Psoas muscle (tissue), 7 donors: ENCODE measurements at regions not wholly inside any gene's neighbourhood (a gene's known extent, or its start where the extent isn't known, plus 50 kb on each side); places are given as distances from the start of the nearest gene placed in this dataset.

Experiments
- ATAC-seq, 4 donors: fragments of 200-7000 bp; cut with Tn5 transposase; one replicate each; pipeline ENCODE4 v1.9.1; 2020; ENCODE audit warnings: moderate library complexity in 3 of 4, mild to moderate bottlenecking in 2 of 4
- DNase-seq, 2 donors: peaks; one replicate each; pipeline ENCODE4 v3.0.0-alpha.2; 2020
- H3K27ac ChIP-seq: fragments of 200-600 bp; one replicate; pipeline ENCODE4 v1.8.0; 2022
- H3K27me3 ChIP-seq, 3 donors: fragments of 200-600 bp in 1 of 3; one replicate each; pipeline versions ENCODE4 v1.6.1 to v1.8.0; 2013 to 2022; ENCODE audit warnings: low read length in 2 of 3, mild to moderate bottlenecking in 2 of 3, moderate library complexity in 1 of 3; ENCODE audit not compliant: insufficient read depth in 3 of 3
- H3K36me3 ChIP-seq, 2 donors: fragments of 200-600 bp in 1 of 2; one replicate each; pipeline versions ENCODE4 v1.6.1 to v1.8.0; 2013 to 2022; ENCODE audit warnings: low read depth in 1 of 2, mild to moderate bottlenecking in 1 of 2, moderate library complexity in 1 of 2; ENCODE audit not compliant: insufficient read depth in 1 of 2
- H3K4me1 ChIP-seq: fragments of 200-600 bp; one replicate; pipeline ENCODE4 v1.8.0; 2022
- H3K4me3 ChIP-seq: fragments of 200-600 bp; one replicate; pipeline ENCODE4 v1.8.0; 2022; ENCODE audit warnings: mild to moderate bottlenecking
- H3K9me3 ChIP-seq: fragments of 200-600 bp; one replicate; pipeline ENCODE4 v1.8.0; 2022
- WGBS, 3 donors: extraction: QIAGEN DNeasy Blood & Tissue Kit; methylation state at CpG; one replicate each; pipeline versions ENCODE4 v1.1.6 to v1.1.7; 2013; 5-methylcytosine and 5-hydroxymethylcytosine counted together
- intact Hi-C, 2 donors: fragments of 100-400 bp; cut with DNase I; formaldehyde crosslinking; loops; one replicate each; pipeline versions ENCODE4 v1.11.0 to v1.14.2; 2022
- TF ChIP-seq, protein P1 (sequence below): fragments of 200-600 bp; IDR thresholded peaks from one replicate; pipeline ENCODE4 v1.8.0; 2022; ENCODE audit warnings: antibody characterized with exemption
- donor health status: healthy with polysubstance abuse.
- donor health status: DM: no; HTN: no; CAD: no; lungs with moderate emphysema.
- donor health status: Bipolar disorder and iron deficiency.
- donor health status: healthy.
- donor health status: DM: yes; HTN: yes; CAD: no.
- donor health status: DM: no; HTN: no; CAD: no.
- donor health status: DM: yes; HTN: yes; CAD: no.

DNA sequence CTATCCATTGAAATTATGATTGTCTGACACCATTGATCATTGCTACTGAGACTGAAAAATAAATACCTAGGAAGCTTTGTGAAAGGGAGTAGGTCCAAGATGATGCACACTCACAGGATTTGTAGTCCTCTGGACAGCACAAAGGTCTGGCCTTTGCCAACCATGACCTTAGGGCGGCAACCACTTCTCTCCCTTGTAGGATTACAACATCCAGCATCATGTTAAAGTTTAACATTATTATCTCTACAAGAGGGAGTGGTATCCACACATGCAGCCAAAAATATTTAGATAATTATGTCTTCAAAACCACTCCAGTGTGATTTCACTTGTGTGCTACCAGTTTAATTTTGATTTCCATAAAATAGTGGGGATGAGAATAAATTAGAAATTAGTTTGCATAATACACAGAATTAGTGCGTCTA is 51.1 kb upstream of the NHSL1 start:
- peaks cover 6% of the 10 kb centered on the region for H3K4me1 ChIP-seq
- DNase-seq, result no peak
- no peak overlapping the region for H3K27ac ChIP-seq
- no peaks in the 10 kb centered on the region for H3K9me3 ChIP-seq
- ATAC-seq, result no peak
- TF ChIP-seq, protein P1, sequence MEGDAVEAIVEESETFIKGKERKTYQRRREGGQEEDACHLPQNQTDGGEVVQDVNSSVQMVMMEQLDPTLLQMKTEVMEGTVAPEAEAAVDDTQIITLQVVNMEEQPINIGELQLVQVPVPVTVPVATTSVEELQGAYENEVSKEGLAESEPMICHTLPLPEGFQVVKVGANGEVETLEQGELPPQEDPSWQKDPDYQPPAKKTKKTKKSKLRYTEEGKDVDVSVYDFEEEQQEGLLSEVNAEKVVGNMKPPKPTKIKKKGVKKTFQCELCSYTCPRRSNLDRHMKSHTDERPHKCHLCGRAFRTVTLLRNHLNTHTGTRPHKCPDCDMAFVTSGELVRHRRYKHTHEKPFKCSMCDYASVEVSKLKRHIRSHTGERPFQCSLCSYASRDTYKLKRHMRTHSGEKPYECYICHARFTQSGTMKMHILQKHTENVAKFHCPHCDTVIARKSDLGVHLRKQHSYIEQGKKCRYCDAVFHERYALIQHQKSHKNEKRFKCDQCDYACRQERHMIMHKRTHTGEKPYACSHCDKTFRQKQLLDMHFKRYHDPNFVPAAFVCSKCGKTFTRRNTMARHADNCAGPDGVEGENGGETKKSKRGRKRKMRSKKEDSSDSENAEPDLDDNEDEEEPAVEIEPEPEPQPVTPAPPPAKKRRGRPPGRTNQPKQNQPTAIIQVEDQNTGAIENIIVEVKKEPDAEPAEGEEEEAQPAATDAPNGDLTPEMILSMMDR, result no peak
- intact Hi-C loops, result no loop called here
- H3K27me3 ChIP-seq, result no peaks in the 10 kb centered on the region
- no peak overlapping the region for H3K4me3 ChIP-seq
- 51 to 75% (median 58%) methylated on average over 2 of the region's 2 CpGs for WGBS, 3 donors
- no peaks in the 10 kb centered on the region for H3K36me3 ChIP-seq

- no peaks in the 10 kb centered on the region for H3K27me3 ChIP-seq
- H3K4me3 ChIP-seq, result no peak overlapping the region
- DNase-seq (no peak), ATAC-seq (no peak)
- intact Hi-C loops, result no loop called here
- no peaks in the 10 kb centered on the region for H3K36me3 ChIP-seq
- peaks cover 9% of the 10 kb centered on the region for H3K4me1 ChIP-seq
- WGBS, 3 donors, result 80 to 86% (median 86%) methylated on average over 5 of the region's 5 CpGs
- H3K27ac ChIP-seq, result no peak overlapping the region
- TF ChIP-seq, protein P1, result no peak
- H3K9me3 ChIP-seq, result no peaks in the 10 kb centered on the region
Measured at GRCh38 chr6:138554146-138554545, 54.9 kb upstream of the NHSL1 start.

GRCh38 chr6:138555421-138555988 is 56.2 kb upstream of the NHSL1 start:
- no peak for ATAC-seq
- no peak for DNase-seq
- Histone ChIP-seq H3K4me3 (no peak overlapping the region), H3K36me3 (no peaks in the 10 kb centered on the region), H3K27ac (no peak overlapping the region), H3K27me3 (no peaks in the 10 kb centered on the region), H3K4me1 (peaks cover 9% of the 10 kb centered on the region), H3K9me3 (no peaks in the 10 kb centered on the region)
- 50 to 61% (median 54%) methylated on average over 5 of the region's 5 CpGs for WGBS, 3 donors
- TF ChIP-seq, protein P1, result no peak
- intact Hi-C loops, result no loop called here

DNA sequence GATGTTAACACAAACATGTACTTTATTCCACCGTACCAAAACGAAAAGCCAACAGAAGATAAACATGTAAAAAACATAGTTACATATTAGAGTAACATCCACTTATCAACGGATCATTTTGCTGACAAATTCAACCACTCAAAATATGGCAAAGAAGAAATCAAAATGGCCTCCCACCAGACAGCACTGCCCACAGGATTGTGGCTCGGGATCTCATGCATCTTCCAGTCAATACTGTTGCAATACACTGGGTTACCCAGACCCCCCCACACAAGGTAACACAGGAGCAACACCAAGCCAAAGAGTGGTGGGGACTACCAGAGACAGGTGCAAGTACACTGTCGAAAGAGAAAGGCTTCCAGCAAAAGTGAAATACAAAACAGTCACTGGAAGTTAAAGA is 57.9 kb upstream of the NHSL1 start:
- no peak for ATAC-seq
- intact Hi-C loops, result no loop called here
- TF ChIP-seq, protein P1, result no peak

DNA sequence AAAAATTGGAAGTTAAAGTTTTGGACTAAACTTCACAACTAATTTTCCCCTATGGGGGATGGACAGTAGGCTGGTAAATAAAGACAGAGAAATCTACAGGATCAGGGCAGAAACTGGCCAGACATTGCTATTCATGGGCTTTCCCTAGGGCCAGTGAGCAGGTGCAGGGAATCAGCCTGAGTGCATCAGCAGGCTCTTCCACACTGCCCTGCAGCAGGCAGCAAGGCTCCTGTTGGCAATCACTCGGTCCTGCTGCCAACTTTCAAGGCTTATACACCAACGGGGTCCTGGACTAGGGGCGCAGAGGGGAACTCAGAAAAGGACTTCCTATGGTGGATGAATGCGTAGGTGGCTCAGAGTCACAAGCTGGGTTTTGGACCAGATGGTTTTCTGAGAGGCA is 59.8 kb upstream of the NHSL1 start:
- Histone ChIP-seq H3K27ac (no peak overlapping the region), H3K9me3 (no peaks in the 10 kb centered on the region), H3K4me3 (no peak overlapping the region), H3K36me3 (no peaks in the 10 kb centered on the region), H3K27me3 (no peaks in the 10 kb centered on the region), H3K4me1 (peaks cover 9% of the 10 kb centered on the region)
- WGBS, 3 donors, result 58 to 72% (median 67%) methylated on average over 4 of the region's 4 CpGs
- TF ChIP-seq, protein P1, result no peak
- DNase-seq (no peak), ATAC-seq (no peak)
- intact Hi-C loops, result no loop called here

More for the DNA sequence above, 57.9 kb upstream of the NHSL1 start:
- WGBS, 3 donors, result 88 to 95% (median 90%) methylated on average over 5 of the region's 5 CpGs
- Histone ChIP-seq H3K9me3 (no peaks in the 10 kb centered on the region), H3K27ac (no peak overlapping the region), H3K27me3 (no peaks in the 10 kb centered on the region), H3K4me1 (peaks cover 9% of the 10 kb centered on the region), H3K4me3 (no peak overlapping the region), H3K36me3 (no peaks in the 10 kb centered on the region)
- no peak for DNase-seq
